PC-9 (cell line): ENCODE measurements at regions not wholly inside any gene's neighbourhood (a gene's known extent, or its start where the extent isn't known, plus 50 kb on each side); places are given as distances from the start of the nearest gene placed in this dataset.
A peak's percentile ranks its signal among the peaks of the same experiment; 100 is the strongest.

ENCODE experiments used
- BruUV-seq: library from RNA; stranded (reverse); fragments of 400-500 nt; replicated peaks from 2 replicates; lab custom pipeline; 2021; lab: Mats Ljungman, UMichigan
- CTCF ChIA-PET: fragments of 300-600 bp; sonication (Branson Sonifier 250); formaldehyde crosslinking; loops from one replicate; lab custom pipeline; 2022; ENCODE audit warnings: antibody characterized with exemption; lab: Charles Lee
- POLR2A ChIA-PET: fragments of 300-600 bp; sonication (Branson Sonifier 250); formaldehyde crosslinking; loops from one replicate; lab custom pipeline; 2022; ENCODE audit warnings: antibody characterized with exemption; ENCODE audit not compliant: unreplicated experiment; lab: Charles Lee
- DNase-seq, 2 experiments: peaks; one replicate each; pipeline versions ENCODE4 v3.0.0 to v3.0.0-alpha.2; 2015 to 2022; ENCODE audit warnings: mixed read lengths in 1 of 2
- H2AFZ ChIP-seq: fragments of 200-600 bp; sonication (generic); 2 replicates; pipeline ENCODE4 v1.8.1; 2017; ENCODE audit warnings: antibody characterized with exemption
- H3F3A ChIP-seq: fragments of 200-600 bp; sonication (generic); 2 replicates; pipeline ENCODE4 v1.8.1; 2017; ENCODE audit warnings: antibody characterized with exemption, mild to moderate bottlenecking, low read depth; ENCODE audit not compliant: insufficient read depth
- H3K27ac ChIP-seq: fragments of 200-600 bp; sonication (generic); 2 replicates; pipeline ENCODE4 v1.6.1; 2016; ENCODE audit warnings: mixed run types
- H3K27me3 ChIP-seq: fragments of 200-600 bp; sonication (generic); 2 replicates; pipeline ENCODE4 v1.6.1; 2016; ENCODE audit warnings: low read depth, mixed run types; ENCODE audit not compliant: insufficient read depth
- H3K36me3 ChIP-seq: fragments of 200-600 bp; sonication (generic); 2 replicates; pipeline ENCODE4 v1.6.1; 2016; ENCODE audit warnings: low read depth, mixed run types
- H3K4me1 ChIP-seq: fragments of 200-600 bp; sonication (generic); replicated peaks from 2 replicates; pipeline ENCODE4 v1.6.1; 2016; ENCODE audit warnings: mixed run types; ENCODE audit not compliant: insufficient read depth
- H3K4me2 ChIP-seq: fragments of 200-600 bp; sonication (generic); 2 replicates; pipeline ENCODE4 v1.6.1; 2017; ENCODE audit warnings: mixed run types
- H3K4me3 ChIP-seq: fragments of 200-600 bp; sonication (generic); 2 replicates; pipeline ENCODE4 v1.6.1; 2016; ENCODE audit warnings: mixed run types
- H3K79me2 ChIP-seq: fragments of 200-600 bp; sonication (generic); 2 replicates; pipeline ENCODE4 v1.6.1; 2017; ENCODE audit warnings: low read depth, mixed run types
- H3K9me2 ChIP-seq: fragments of 200-600 bp; sonication (generic); 2 replicates; pipeline ENCODE4 v1.8.1; 2017; ENCODE audit warnings: mild to moderate bottlenecking; ENCODE audit not compliant: insufficient read depth
- H3K9me3 ChIP-seq: fragments of 200-600 bp; sonication (generic); 2 replicates; pipeline ENCODE4 v1.8.1; 2016; ENCODE audit warnings: low read depth; ENCODE audit not compliant: insufficient read depth
- H4K20me1 ChIP-seq: fragments of 200-600 bp; sonication (generic); 2 replicates; pipeline ENCODE4 v1.8.1; 2017; ENCODE audit not compliant: insufficient read depth
- EZH2 ChIP-seq: fragments of 200-600 bp; sonication (generic); IDR thresholded peaks from 2 replicates; pipeline ENCODE4 v1.8.0; 2017; ENCODE audit warnings: antibody characterized with exemption, low read depth
- intact Hi-C: fragments of 100-400 bp; cut with micrococcal nuclease; formaldehyde crosslinking; loops from one replicate; pipeline ENCODE4 v1.10.0; 2022; ENCODE audit not compliant: unreplicated experiment
- TF ChIP-seq, protein P1 (sequence below): fragments of 200-600 bp; sonication (generic); conservative IDR thresholded peaks from 2 replicates; pipeline ENCODE4 v1.6.1; 2017; ENCODE audit warnings: mixed run types, antibody characterized with exemption, mild to moderate bottlenecking, moderate library complexity

DNA sequence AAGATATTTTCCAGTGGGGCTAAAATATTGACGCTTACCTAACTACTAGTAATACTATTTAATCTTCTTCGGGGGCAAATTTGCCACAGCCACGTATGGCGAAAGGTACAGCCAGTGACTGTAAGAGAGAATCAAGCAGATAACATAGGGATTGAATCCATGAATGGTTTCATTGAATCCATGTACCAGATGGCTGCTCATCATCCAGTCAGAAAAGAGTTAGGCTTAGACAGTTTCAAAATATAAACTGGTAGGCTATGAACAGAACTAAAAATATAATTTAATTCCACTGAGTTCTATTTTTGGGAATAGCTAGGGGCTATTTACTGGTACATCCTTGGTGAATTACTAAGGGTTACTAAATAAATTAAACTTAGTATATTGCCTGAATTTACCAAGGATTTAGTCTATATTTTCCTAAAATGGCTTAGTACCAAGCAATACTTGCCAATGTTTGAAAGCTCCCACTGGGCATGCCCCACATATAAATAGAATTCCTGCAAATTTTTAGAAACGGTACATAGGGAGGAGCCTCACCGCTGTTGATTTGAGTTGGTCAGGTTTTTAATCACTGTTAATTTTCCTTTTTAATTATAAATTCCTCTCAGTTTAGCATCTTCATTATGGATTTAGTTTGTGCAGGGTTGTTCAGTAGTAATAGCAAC lies 55.8 kb upstream of the VLDLR start:
- Histone ChIP-seq H2AFZ (no peak overlapping the region), H3F3A (no peaks in the 10 kb centered on the region; the same call in 1 of the 2 replicates), H4K20me1 (no peaks in the 10 kb centered on the region), H3K9me3 (no peaks in the 10 kb centered on the region), H3K27ac (no peak overlapping the region), H3K4me1 (peaks cover 26% of the 10 kb centered on the region), H3K79me2 (no peaks in the 10 kb centered on the region), H3K27me3 (no peaks in the 10 kb centered on the region), H3K9me2 (no peaks in the 10 kb centered on the region), H3K36me3 (no peaks in the 10 kb centered on the region), H3K4me2 (no peak overlapping the region), H3K4me3 (no peak overlapping the region)
- no peak for DNase-seq
- ChIA-PET CTCF (no interaction called here), POLR2A (interaction anchor here (0.6 kb wide), 1 partner anchor 1970 kb away, joined by 3 read pairs; no protein-coding TSS in a partner anchor)
- no TSS peak for BruUV-seq
- intact Hi-C loops = no loop called here
- TF ChIP-seq EZH2 = no peak
- TF ChIP-seq, protein P1, sequence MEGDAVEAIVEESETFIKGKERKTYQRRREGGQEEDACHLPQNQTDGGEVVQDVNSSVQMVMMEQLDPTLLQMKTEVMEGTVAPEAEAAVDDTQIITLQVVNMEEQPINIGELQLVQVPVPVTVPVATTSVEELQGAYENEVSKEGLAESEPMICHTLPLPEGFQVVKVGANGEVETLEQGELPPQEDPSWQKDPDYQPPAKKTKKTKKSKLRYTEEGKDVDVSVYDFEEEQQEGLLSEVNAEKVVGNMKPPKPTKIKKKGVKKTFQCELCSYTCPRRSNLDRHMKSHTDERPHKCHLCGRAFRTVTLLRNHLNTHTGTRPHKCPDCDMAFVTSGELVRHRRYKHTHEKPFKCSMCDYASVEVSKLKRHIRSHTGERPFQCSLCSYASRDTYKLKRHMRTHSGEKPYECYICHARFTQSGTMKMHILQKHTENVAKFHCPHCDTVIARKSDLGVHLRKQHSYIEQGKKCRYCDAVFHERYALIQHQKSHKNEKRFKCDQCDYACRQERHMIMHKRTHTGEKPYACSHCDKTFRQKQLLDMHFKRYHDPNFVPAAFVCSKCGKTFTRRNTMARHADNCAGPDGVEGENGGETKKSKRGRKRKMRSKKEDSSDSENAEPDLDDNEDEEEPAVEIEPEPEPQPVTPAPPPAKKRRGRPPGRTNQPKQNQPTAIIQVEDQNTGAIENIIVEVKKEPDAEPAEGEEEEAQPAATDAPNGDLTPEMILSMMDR = no peak

DNA sequence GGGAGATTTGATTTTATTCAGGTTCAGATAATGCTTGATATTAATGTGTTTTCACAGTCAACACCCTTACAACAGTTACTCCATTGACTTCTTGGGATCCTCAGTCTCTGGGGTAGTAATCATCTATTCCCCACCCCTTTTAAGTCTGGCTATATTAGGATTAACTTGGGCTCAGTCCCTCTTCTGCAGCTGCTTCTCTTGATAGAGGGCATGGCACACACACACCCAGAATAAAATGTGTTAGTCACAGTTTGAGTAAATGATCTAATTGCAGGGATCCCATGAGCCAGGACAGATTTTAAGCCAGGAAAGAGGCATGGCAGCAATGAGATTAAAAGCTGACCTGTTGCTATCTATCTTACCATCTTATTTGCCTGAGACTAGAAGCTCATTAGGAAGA lies 53.7 kb upstream of the VLDLR start:
- ChIA-PET CTCF (interaction anchor here (0.7 kb wide), 1 partner anchor 44 kb away, joined by 3 read pairs; no protein-coding TSS in a partner anchor), POLR2A (interaction anchor here (0.6 kb wide), 1 partner anchor 12 kb away, joined by 4 read pairs; no protein-coding TSS in a partner anchor)
- Histone ChIP-seq H3K9me2 (no peaks in the 10 kb centered on the region), H3K27me3 (no peaks in the 10 kb centered on the region), H3K4me2 (no peak overlapping the region), H3K4me3 (no peak overlapping the region), H3K4me1 (peaks cover 45% of the 10 kb centered on the region), H3K79me2 (no peaks in the 10 kb centered on the region), H3K9me3 (no peaks in the 10 kb centered on the region), H3F3A (peaks cover 10% of the 10 kb centered on the region; the same call in 1 of the 2 replicates), H2AFZ (no peak overlapping the region), H3K27ac (no peak overlapping the region), H3K36me3 (no peaks in the 10 kb centered on the region), H4K20me1 (no peaks in the 10 kb centered on the region)
- intact Hi-C loops = no loop called here
- BruUV-seq = no TSS peak
- TF ChIP-seq EZH2 = no peak
- TF ChIP-seq, protein P1 = no peak
- DNase-seq = no peak

DNA sequence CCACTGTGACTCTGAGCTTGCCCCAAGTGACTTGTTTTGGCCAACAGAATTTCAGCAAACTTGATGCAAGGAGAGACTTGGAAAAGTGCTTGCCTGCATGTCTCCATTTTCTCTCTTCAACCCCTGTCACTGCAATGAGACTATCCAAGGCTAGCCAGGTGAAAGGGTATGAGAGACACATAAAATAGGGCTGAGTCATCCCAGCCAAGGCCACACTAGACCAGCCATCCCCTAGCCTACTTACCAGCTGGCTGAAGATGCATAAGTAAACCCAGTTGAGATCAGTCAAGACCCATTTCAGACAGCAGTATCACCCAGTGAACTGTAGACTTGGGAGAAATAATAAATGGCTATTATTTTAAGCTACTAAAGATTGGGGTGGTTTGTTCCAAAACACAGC lies 52.9 kb upstream of the VLDLR start:
- no peak for TF ChIP-seq EZH2
- TF ChIP-seq, protein P1 = no peak
- Histone ChIP-seq H4K20me1 (no peaks in the 10 kb centered on the region), H3K4me2 (peak overlapping the region; percentile 47), H3K27ac (no peak overlapping the region), H3K27me3 (no peaks in the 10 kb centered on the region), H3K9me2 (no peaks in the 10 kb centered on the region), H2AFZ (no peak overlapping the region), H3K36me3 (no peaks in the 10 kb centered on the region), H3F3A (peaks cover 10% of the 10 kb centered on the region; the same call in 1 of the 2 replicates), H3K4me3 (no peak overlapping the region), H3K9me3 (no peaks in the 10 kb centered on the region), H3K79me2 (no peaks in the 10 kb centered on the region), H3K4me1 (peaks cover 47% of the 10 kb centered on the region)
- no TSS peak for BruUV-seq
- DNase-seq = no peak
- POLR2A ChIA-PET = no interaction called here
- CTCF ChIA-PET = no interaction called here
- intact Hi-C loops = no loop called here
